Inflammatory macrophage treated with lipopolysaccharide for 4 hours (primary cell): ENCODE measurements at regions not wholly inside any gene's neighbourhood (a gene's known extent, or its start where the extent isn't known, plus 50 kb on each side); places are given as distances from the start of the nearest gene placed in this dataset.
"Not testable (repeated sequence)": the region's sequence is repeated elsewhere in the genome, so short reads cannot be mapped to it uniquely, and the experiment has no call there.

Experiments
- DNase-seq: peaks from one replicate; pipeline ENCODE4 v3.0.0-alpha.2; 2020

- no peak for DNase-seq
Measured at GRCh38 chr3:191648787-191649186, 187.8 kb downstream of the PYDC2 start.

- no peak for DNase-seq
Measured at GRCh38 chr3:191649626-191650025, 188.7 kb downstream of the PYDC2 start.

- not testable (repeated sequence) for DNase-seq
Measured at GRCh38 chr3:191658781-191659419, 197.9 kb downstream of the PYDC2 start.

GRCh38 chr3:191662150-191662549 is 201.2 kb downstream of the PYDC2 start:
- DNase-seq, result not testable (repeated sequence)

GRCh38 chr3:191680989-191681597 is 220.1 kb downstream of the PYDC2 start:
- no peak for DNase-seq

GRCh38 chr3:191682961-191683360 is 222.0 kb downstream of the PYDC2 start:
- DNase-seq, result no peak

GRCh38 chr3:191686626-191687025 is 225.7 kb downstream of the PYDC2 start:
- DNase-seq, result no peak

- no peak for DNase-seq
Measured at GRCh38 chr3:191688756-191689433, 227.9 kb downstream of the PYDC2 start.

GRCh38 chr3:191691184-191691583 is 230.2 kb downstream of the PYDC2 start:
- DNase-seq, result not testable (repeated sequence)

GRCh38 chr3:191695131-191695814 is 234.3 kb downstream of the PYDC2 start:
- DNase-seq, result no peak

- no peak for DNase-seq
Measured at GRCh38 chr3:191695815-191696153, 234.8 kb downstream of the PYDC2 start.

- no peak for DNase-seq
Measured at GRCh38 chr3:191696348-191696747, 235.4 kb downstream of the PYDC2 start.

- DNase-seq, result no peak
Measured at GRCh38 chr3:191699546-191699945, 238.6 kb downstream of the PYDC2 start.

GRCh38 chr3:191702121-191702520 is 241.2 kb downstream of the PYDC2 start:
- no peak for DNase-seq

- no peak for DNase-seq
Measured at GRCh38 chr3:191707817-191708216, 246.9 kb downstream of the PYDC2 start.

- no peak for DNase-seq
Measured at GRCh38 chr3:191715585-191715984, 254.6 kb downstream of the PYDC2 start.

- DNase-seq, result no peak
Measured at GRCh38 chr3:191721390-191721861, 260.5 kb downstream of the PYDC2 start.

- no peak for DNase-seq
Measured at GRCh38 chr3:191721990-191722389, 261.0 kb downstream of the PYDC2 start.

- DNase-seq, result no peak
Measured at GRCh38 chr3:191727338-191727737, 266.4 kb downstream of the PYDC2 start.

GRCh38 chr3:191728186-191728585 is 267.2 kb downstream of the PYDC2 start:
- DNase-seq, result no peak

GRCh38 chr3:191737742-191738141 is 276.8 kb downstream of the PYDC2 start:
- no peak for DNase-seq

GRCh38 chr3:191740712-191741111 is 279.7 kb downstream of the PYDC2 start:
- DNase-seq, result no peak

GRCh38 chr3:191741847-191742350 is 280.9 kb downstream of the PYDC2 start:
- DNase-seq, result not testable (repeated sequence)
